AG10803 (cell line): ENCODE measurements at regions not wholly inside any gene's neighbourhood (a gene's known extent, or its start where the extent isn't known, plus 50 kb on each side); places are given as distances from the start of the nearest gene placed in this dataset.
"Not testable (repeated sequence)": the region's sequence is repeated elsewhere in the genome, so short reads cannot be mapped to it uniquely, and the experiment has no call there.

ENCODE experiments used
- DNase-seq: peaks from one replicate; pipeline ENCODE4 v3.0.0; 2010; ENCODE audit warnings: low read depth
- H3K4me3 ChIP-seq: 2 replicates; pipeline ENCODE4 v1.5.1; 2011; ENCODE audit warnings: mild to moderate bottlenecking, low read length, control low read depth
- CTCF ChIP-seq: conservative IDR thresholded peaks from 2 replicates; pipeline ENCODE4 v1.5.1; 2011; ENCODE audit warnings: mild to moderate bottlenecking, low read length, control low read depth, inconsistent platforms

GRCh38 chr12:89192429-89192828 lies 159.9 kb downstream of the DUSP6 start:
- DNase-seq, result no peak
- no peak overlapping the region for H3K4me3 ChIP-seq
- TF ChIP-seq CTCF, result no peak

- not testable (repeated sequence) for H3K4me3 ChIP-seq, DNase-seq
Observed at GRCh38 chr12:89191597-89191996, 160.7 kb downstream of the DUSP6 start.

GRCh38 chr12:89189448-89189847 lies 162.9 kb downstream of the DUSP6 start:
- no peak for TF ChIP-seq CTCF
- DNase-seq, result no peak
- H3K4me3 ChIP-seq, result no peak overlapping the region

- H3K4me3 ChIP-seq, result no peak overlapping the region
- no peak for TF ChIP-seq CTCF
- no peak for DNase-seq
Observed at GRCh38 chr12:89187507-89187906, 164.8 kb downstream of the DUSP6 start.

GRCh38 chr12:89185889-89186288 lies 166.4 kb downstream of the DUSP6 start:
- TF ChIP-seq CTCF, result no peak
- no peak overlapping the region for H3K4me3 ChIP-seq
- DNase-seq, result no peak

GRCh38 chr12:89185181-89185580 lies 167.1 kb downstream of the DUSP6 start:
- no peak overlapping the region for H3K4me3 ChIP-seq
- DNase-seq, result no peak
- no peak for TF ChIP-seq CTCF

GRCh38 chr12:89183985-89184435 lies 168.3 kb downstream of the DUSP6 start:
- DNase-seq, result peak; percentile 88
- TF ChIP-seq CTCF, result no peak
- H3K4me3 ChIP-seq, result no peak overlapping the region

- no peak for TF ChIP-seq CTCF
- no peak overlapping the region for H3K4me3 ChIP-seq
- peak; percentile 80 for DNase-seq
Observed at GRCh38 chr12:89181271-89181920, 170.9 kb downstream of the DUSP6 start.
